H1 (cell line): ENCODE measurements at regions not wholly inside any gene's neighbourhood (a gene's known extent, or its start where the extent isn't known, plus 50 kb on each side); places are given as distances from the start of the nearest gene placed in this dataset.

Experiments
- CTCF ChIP-seq, 3 experiments: IDR thresholded peaks; 1 replicate in 2 of 3; 2 replicates in 1 of 3; pipeline versions ENCODE4 v1.5.1 to v1.6.1; 2011; ENCODE audit warnings: low read length in 3 of 3, mild to moderate bottlenecking in 3 of 3, inconsistent platforms in 2 of 3, low read depth in 1 of 3, moderate library complexity in 1 of 3; ENCODE audit not compliant: insufficient read depth in 1 of 3; ENCODE audit errors: control extremely low read depth in 1 of 3
- JUN ChIP-seq: IDR thresholded peaks from 2 replicates; pipeline ENCODE4 v1.6.1; 2011; ENCODE audit warnings: low read depth, mild to moderate bottlenecking, improper control_type of control experiment, low read length
- POLR2AphosphoS5 ChIP-seq: IDR thresholded peaks from 2 replicates; pipeline ENCODE4 v1.6.1; 2011; ENCODE audit warnings: low read depth, low read length
- ZNF274 ChIP-seq: IDR thresholded peaks from 2 replicates; pipeline ENCODE4 v1.7.0; 2012; ENCODE audit warnings: low read length, borderline replicate concordance; ENCODE audit errors: extremely low read depth

DNA sequence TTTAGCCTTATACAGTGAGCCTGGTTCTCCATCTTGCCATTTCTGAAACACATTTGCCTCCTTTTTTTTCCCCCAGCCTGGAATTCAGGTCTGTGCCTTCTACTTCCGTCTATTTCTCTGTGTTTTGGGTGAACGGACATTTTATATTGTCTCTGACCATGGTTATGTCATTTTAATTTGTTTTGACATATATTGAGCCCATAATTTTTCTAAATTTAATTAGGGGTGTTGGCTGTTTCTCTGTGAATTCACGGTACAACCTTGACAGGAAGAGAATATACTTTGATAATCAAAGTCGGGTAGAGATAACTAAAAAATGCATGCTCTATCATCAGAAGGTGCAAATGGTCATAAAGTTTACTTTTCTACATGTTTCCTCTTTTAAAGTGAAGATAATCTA lies 361.4 kb downstream of the VGLL3 start:
- TF ChIP-seq POLR2AphosphoS5 (no peak), JUN (no peak), ZNF274 (no peak), CTCF (IDR thresholded peaks at IDR 0.05; ENCODE audit: control extremely low read depth in 1 of 3, insufficient read depth in 1 of 3, low read depth in 1 of 3, low read length in 3 of 3) (no peak)
